DND-41 (cell line): ENCODE measurements at regions not wholly inside any gene's neighbourhood (a gene's known extent, or its start where the extent isn't known, plus 50 kb on each side); places are given as distances from the start of the nearest gene placed in this dataset.

ENCODE experiments used
- ATAC-seq: fragments of 200-7000 bp; cut with Tn5 transposase; 3 replicates; pipeline ENCODE4 v1.9.1; 2021; ENCODE audit warnings: low read depth; ENCODE audit not compliant: insufficient read depth
- DNase-seq: peaks from one replicate; pipeline ENCODE4 v3.0.0-alpha.2; 2020
- H2AFZ ChIP-seq: 2 replicates; pipeline ENCODE4 v1.6.0; 2012; ENCODE audit warnings: low read depth, low read length
- H3K27ac ChIP-seq: 2 replicates; pipeline ENCODE4 v1.5.1; 2012; ENCODE audit warnings: low read length, inconsistent platforms
- H3K27me3 ChIP-seq: fragments of 200-600 bp; sonication (generic); 2 replicates; pipeline ENCODE4 v1.6.0; 2012; ENCODE audit warnings: low read length, mild to moderate bottlenecking, inconsistent platforms; ENCODE audit not compliant: insufficient read depth, poor library complexity
- H3K36me3 ChIP-seq: 2 replicates; pipeline ENCODE4 v1.5.1; 2012; ENCODE audit warnings: low read length, inconsistent platforms; ENCODE audit not compliant: insufficient read depth
- H3K4me1 ChIP-seq: 2 replicates; pipeline ENCODE4 v1.5.1; 2012; ENCODE audit warnings: mild to moderate bottlenecking, low read length; ENCODE audit not compliant: insufficient read depth
- H3K4me2 ChIP-seq: 2 replicates; pipeline ENCODE4 v1.6.0; 2012; ENCODE audit warnings: mild to moderate bottlenecking, moderate library complexity, low read length, inconsistent platforms; ENCODE audit not compliant: insufficient read depth
- H3K4me3 ChIP-seq, 2 experiments: fragments of 200-600 bp in 1 of 2; shearing (Covaris generic) in 1 of 2; 2 replicates each; pipeline ENCODE4 v1.5.1; 2012 to 2016; ENCODE audit warnings: inconsistent platforms in 2 of 2, low read length in 2 of 2, mild to moderate bottlenecking in 2 of 2, low read depth in 1 of 2, moderate library complexity in 1 of 2
- H3K79me2 ChIP-seq: 2 replicates; pipeline ENCODE4 v1.6.0; 2012; ENCODE audit warnings: low read length, inconsistent platforms; ENCODE audit not compliant: insufficient read depth
- H3K9ac ChIP-seq: 2 replicates; pipeline ENCODE4 v1.6.0; 2012; ENCODE audit warnings: low read depth, mild to moderate bottlenecking, inconsistent platforms, low read length, moderate library complexity
- H3K9me3 ChIP-seq: 2 replicates; pipeline ENCODE4 v1.5.1; 2012; ENCODE audit warnings: low read length, moderate library complexity, mild to moderate bottlenecking, inconsistent platforms; ENCODE audit not compliant: insufficient read depth, severe bottlenecking
- H4K20me1 ChIP-seq: 2 replicates; pipeline ENCODE4 v1.6.0; 2012; ENCODE audit warnings: low read length; ENCODE audit not compliant: insufficient read depth
- CTCF ChIP-seq: IDR thresholded peaks from 2 replicates; pipeline ENCODE4 v1.5.1; 2012; ENCODE audit warnings: borderline replicate concordance, low read length, moderate library complexity, mild to moderate bottlenecking; ENCODE audit not compliant: poor library complexity, severe bottlenecking; ENCODE audit errors: extremely low read depth
- EZH2 ChIP-seq: IDR thresholded peaks from 3 replicates; pipeline ENCODE4 v1.6.1; 2012; ENCODE audit warnings: borderline replicate concordance, low read depth, mild to moderate bottlenecking, moderate library complexity, low read length, inconsistent platforms; ENCODE audit not compliant: severe bottlenecking

GRCh38 chr6:103723438-103724322 is 1136.0 kb downstream of the HACE1 start:
- Histone ChIP-seq H3K9me3 (no peaks in the 10 kb centered on the region), H4K20me1 (no peaks in the 10 kb centered on the region), H3K4me1 (no peaks in the 10 kb centered on the region), H2AFZ (no peak overlapping the region), H3K36me3 (no peaks in the 10 kb centered on the region), H3K27ac (no peak overlapping the region), H3K27me3 (no peaks in the 10 kb centered on the region), H3K4me2 (no peak overlapping the region), H3K4me3 (no peak overlapping the region), H3K9ac (no peak overlapping the region), H3K79me2 (no peaks in the 10 kb centered on the region)
- DNase-seq (no peak), ATAC-seq (no peak)
- no peak for TF ChIP-seq CTCF
- TF ChIP-seq EZH2: no peak

DNA sequence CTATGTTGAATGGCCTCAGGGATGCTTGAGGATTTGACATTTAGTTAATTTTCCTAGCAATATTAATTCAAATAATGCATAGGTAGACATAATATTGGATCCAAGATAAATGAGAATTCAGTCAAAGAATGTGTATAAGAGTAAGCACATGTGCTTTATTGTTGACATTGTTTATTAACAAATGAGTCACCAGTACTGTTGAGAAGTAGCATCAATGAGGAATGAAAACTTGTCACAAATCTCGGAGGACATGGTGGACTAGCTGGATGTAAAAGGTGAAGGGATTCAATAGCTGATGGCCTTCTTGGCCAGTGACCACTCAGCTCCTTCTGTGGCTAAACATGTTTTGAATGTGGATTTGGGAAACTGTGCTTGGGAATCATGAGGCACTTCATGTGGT is 1137.0 kb downstream of the HACE1 start:
- Histone ChIP-seq H3K79me2 (no peaks in the 10 kb centered on the region), H2AFZ (no peak overlapping the region), H3K4me3 (no peak overlapping the region), H3K9ac (no peak overlapping the region), H3K9me3 (no peaks in the 10 kb centered on the region), H3K4me2 (no peak overlapping the region), H3K36me3 (no peaks in the 10 kb centered on the region), H4K20me1 (no peaks in the 10 kb centered on the region), H3K4me1 (no peaks in the 10 kb centered on the region), H3K27ac (no peak overlapping the region), H3K27me3 (no peaks in the 10 kb centered on the region)
- no peak for DNase-seq
- TF ChIP-seq CTCF (no peak), EZH2 (no peak)
- ATAC-seq: no peak

DNA sequence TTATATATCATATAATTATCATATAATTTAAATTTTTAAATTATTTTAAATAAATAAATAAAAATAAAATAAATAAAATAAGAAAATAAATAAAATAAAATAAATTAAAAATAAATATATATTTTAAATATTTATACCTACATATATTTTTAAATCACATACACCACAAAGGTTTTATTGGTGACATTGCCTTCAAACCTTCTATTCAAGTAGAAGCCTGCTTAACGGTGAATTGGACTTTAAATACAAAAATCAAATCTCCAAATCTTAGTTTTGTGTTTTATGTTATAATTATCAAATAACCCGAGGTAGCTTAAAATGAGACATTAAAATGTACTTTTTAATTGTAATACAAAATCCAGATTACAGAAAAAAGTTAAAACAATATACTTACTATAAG is 1137.8 kb downstream of the HACE1 start:
- Histone ChIP-seq H3K27ac (no peak overlapping the region), H3K4me1 (no peaks in the 10 kb centered on the region), H3K9me3 (no peaks in the 10 kb centered on the region), H3K36me3 (no peaks in the 10 kb centered on the region), H4K20me1 (no peaks in the 10 kb centered on the region), H3K4me2 (no peak overlapping the region), H3K79me2 (no peaks in the 10 kb centered on the region), H2AFZ (no peak overlapping the region), H3K9ac (no peak overlapping the region), H3K4me3 (no peak overlapping the region), H3K27me3 (no peaks in the 10 kb centered on the region)
- no peak for TF ChIP-seq CTCF
- TF ChIP-seq EZH2: no peak
- no peak for DNase-seq
- no peak for ATAC-seq
